ENCODE measurements at regions not wholly inside any gene's neighbourhood (a gene's known extent, or its start where the extent isn't known, plus 50 kb on each side); places are given as distances from the start of the nearest gene placed in this dataset.

GRCh38 chrX:69362856-69363255 lies 141.3 kb upstream of the NALF2 start:
- DNase-seq = no peak

- no peak for DNase-seq
Observed at GRCh38 chrX:69362354-69362753, 141.8 kb upstream of the NALF2 start.

- DNase-seq = no peak
Observed at GRCh38 chrX:69361311-69361845, 142.7 kb upstream of the NALF2 start.

- no peak for DNase-seq
Observed at GRCh38 chrX:69357317-69357716, 146.8 kb upstream of the NALF2 start.

- no peak for DNase-seq
Observed at GRCh38 chrX:69324851-69325250, 159.6 kb upstream of the PJA1 start.

GRCh38 chrX:69323786-69324720 lies 158.8 kb upstream of the PJA1 start:
- DNase-seq = no peak

- no peak for DNase-seq
Observed at GRCh38 chrX:69321789-69322188, 156.5 kb upstream of the PJA1 start.

GRCh38 chrX:69321006-69321655 lies 155.9 kb upstream of the PJA1 start:
- no peak for DNase-seq

GRCh38 chrX:69320116-69320515 lies 154.9 kb upstream of the PJA1 start:
- DNase-seq = no peak

GRCh38 chrX:69319376-69319775 lies 154.1 kb upstream of the PJA1 start:
- DNase-seq = no peak

GRCh38 chrX:69318651-69319340 lies 153.5 kb upstream of the PJA1 start:
- DNase-seq = no peak

GRCh38 chrX:69317721-69318120 lies 152.5 kb upstream of the PJA1 start:
- no peak for DNase-seq

GRCh38 chrX:69314436-69315348 lies 149.4 kb upstream of the PJA1 start:
- no peak for DNase-seq

GRCh38 chrX:69313617-69314290 lies 148.5 kb upstream of the PJA1 start:
- DNase-seq = no peak

- no peak for DNase-seq
Observed at GRCh38 chrX:69311936-69312670, 146.8 kb upstream of the PJA1 start.

- no peak for DNase-seq
Observed at GRCh38 chrX:69309074-69309792, 144.0 kb upstream of the PJA1 start.

- no peak for DNase-seq
Observed at GRCh38 chrX:69307756-69308155, 142.5 kb upstream of the PJA1 start.

- no peak for DNase-seq
Observed at GRCh38 chrX:69307029-69307428, 141.8 kb upstream of the PJA1 start.

- no peak for DNase-seq
Observed at GRCh38 chrX:69306063-69306404, 140.8 kb upstream of the PJA1 start.

GRCh38 chrX:69305333-69306062 lies 140.2 kb upstream of the PJA1 start:
- DNase-seq = no peak

All from activated CD4-positive, CD25-positive, alpha-beta regulatory T cell (primary cell).